IPS-15b (cell line): ENCODE measurements at regions not wholly inside any gene's neighbourhood (a gene's known extent, or its start where the extent isn't known, plus 50 kb on each side); places are given as distances from the start of the nearest gene placed in this dataset.
A peak's percentile ranks its signal among the peaks of the same experiment; 100 is the strongest.

ENCODE experiments used
- H3K27me3 ChIP-seq: one replicate; pipeline ENCODE4 v1.6.1; 2013; ENCODE audit warnings: low read length; ENCODE audit not compliant: control insufficient read depth, insufficient read depth
- H3K36me3 ChIP-seq: one replicate; pipeline ENCODE4 v1.6.1; 2013; ENCODE audit warnings: low read length; ENCODE audit not compliant: control insufficient read depth, insufficient read depth
- H3K4me1 ChIP-seq: one replicate; pipeline ENCODE4 v1.6.1; 2013; ENCODE audit warnings: mild to moderate bottlenecking, low read length; ENCODE audit not compliant: control insufficient read depth, insufficient read depth
- H3K4me3 ChIP-seq: one replicate; pipeline ENCODE4 v1.5.1; 2013; ENCODE audit warnings: low read depth, low read length
- H3K9ac ChIP-seq: one replicate; pipeline ENCODE4 v1.6.1; 2013; ENCODE audit warnings: low read depth, mild to moderate bottlenecking, low read length
- H3K9me3 ChIP-seq: one replicate; pipeline ENCODE4 v1.6.1; 2013; ENCODE audit warnings: mild to moderate bottlenecking, low read length; ENCODE audit not compliant: control insufficient read depth, insufficient read depth

GRCh38 chr6:26161322-26161721 lies 74.1 kb downstream of the HFE start:
- H3K9me3 ChIP-seq = no peaks in the 10 kb centered on the region
- H3K4me1 ChIP-seq = peaks cover 6% of the 10 kb centered on the region
- no peaks in the 10 kb centered on the region for H3K36me3 ChIP-seq
- no peak overlapping the region for H3K4me3 ChIP-seq
- H3K27me3 ChIP-seq = no peaks in the 10 kb centered on the region
- H3K9ac ChIP-seq = no peak overlapping the region

DNA sequence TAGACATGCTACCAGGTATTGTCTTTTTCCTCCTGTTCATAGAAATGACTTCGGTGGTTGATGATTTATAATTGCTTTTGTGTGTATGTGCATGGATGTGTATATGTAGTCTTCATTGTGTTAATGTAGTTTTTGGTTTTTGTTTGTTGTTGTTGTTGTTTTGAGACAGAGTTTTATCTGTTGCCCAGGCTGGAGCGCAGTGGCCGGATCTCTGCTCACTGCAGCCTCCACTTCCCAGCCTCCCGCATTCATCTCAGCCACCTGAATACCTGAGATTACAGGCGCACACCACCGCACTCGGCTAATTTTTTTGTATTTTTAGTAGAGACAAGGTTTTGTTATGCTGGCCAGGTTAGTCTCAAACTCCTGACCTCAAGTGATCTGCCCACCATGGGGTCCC lies 75.2 kb downstream of the HFE start:
- H3K4me3 ChIP-seq = no peak overlapping the region
- peaks cover 6% of the 10 kb centered on the region for H3K4me1 ChIP-seq
- H3K36me3 ChIP-seq = no peaks in the 10 kb centered on the region
- H3K27me3 ChIP-seq = no peaks in the 10 kb centered on the region
- H3K9me3 ChIP-seq = no peaks in the 10 kb centered on the region
- H3K9ac ChIP-seq = no peak overlapping the region

GRCh38 chr6:26163427-26164119 lies 76.3 kb downstream of the HFE start:
- Histone ChIP-seq H3K36me3 (no peaks in the 10 kb centered on the region), H3K4me1 (peaks cover 6% of the 10 kb centered on the region), H3K9ac (no peak overlapping the region), H3K27me3 (no peaks in the 10 kb centered on the region), H3K4me3 (no peak overlapping the region), H3K9me3 (no peaks in the 10 kb centered on the region)

DNA sequence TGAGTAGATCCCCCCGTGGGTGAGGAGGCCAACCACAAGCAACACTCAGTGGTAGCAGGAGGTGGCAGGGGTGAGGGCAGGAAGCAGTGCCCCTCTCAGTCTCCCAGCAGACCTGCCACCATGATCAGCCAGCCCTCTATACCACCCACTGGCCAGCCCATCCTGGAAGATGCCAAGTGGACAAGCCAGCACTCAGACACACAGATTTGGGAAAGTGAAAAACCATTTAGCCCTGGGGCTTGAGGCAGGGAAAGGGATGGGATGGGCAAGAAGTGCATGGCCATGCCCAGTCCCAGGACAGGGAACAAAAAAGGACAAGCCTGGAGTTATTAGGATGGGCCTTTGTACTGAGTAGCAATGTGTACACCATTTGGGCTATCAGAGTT lies 76.9 kb downstream of the HFE start:
- Histone ChIP-seq H3K4me3 (no peak overlapping the region), H3K4me1 (peaks cover 6% of the 10 kb centered on the region), H3K9ac (no peak overlapping the region), H3K9me3 (no peaks in the 10 kb centered on the region), H3K27me3 (no peaks in the 10 kb centered on the region), H3K36me3 (no peaks in the 10 kb centered on the region)

- no peak overlapping the region for H3K4me3 ChIP-seq
- H3K27me3 ChIP-seq = no peaks in the 10 kb centered on the region
- no peak overlapping the region for H3K9ac ChIP-seq
- peaks cover 4% of the 10 kb centered on the region for H3K4me1 ChIP-seq
- H3K36me3 ChIP-seq = no peaks in the 10 kb centered on the region
- no peaks in the 10 kb centered on the region for H3K9me3 ChIP-seq
Measured at GRCh38 chr6:26165261-26165790, 78.1 kb downstream of the HFE start.

- Histone ChIP-seq H3K4me1 (peaks cover 4% of the 10 kb centered on the region), H3K4me3 (no peak overlapping the region), H3K9ac (no peak overlapping the region), H3K9me3 (no peaks in the 10 kb centered on the region), H3K36me3 (no peaks in the 10 kb centered on the region), H3K27me3 (no peaks in the 10 kb centered on the region)
Measured at GRCh38 chr6:26170181-26170580, 83.0 kb downstream of the HFE start.

GRCh38 chr6:26170951-26171841 lies 84.0 kb downstream of the HFE start:
- Histone ChIP-seq H3K36me3 (no peaks in the 10 kb centered on the region), H3K27me3 (no peaks in the 10 kb centered on the region), H3K9ac (no peak overlapping the region), H3K9me3 (no peaks in the 10 kb centered on the region), H3K4me3 (peak overlapping the region; percentile 59), H3K4me1 (no peaks in the 10 kb centered on the region)

- peak overlapping the region; percentile 84 for H3K9ac ChIP-seq
Measured at GRCh38 chr6:26172608-26172968, 85.4 kb downstream of the HFE start.

DNA sequence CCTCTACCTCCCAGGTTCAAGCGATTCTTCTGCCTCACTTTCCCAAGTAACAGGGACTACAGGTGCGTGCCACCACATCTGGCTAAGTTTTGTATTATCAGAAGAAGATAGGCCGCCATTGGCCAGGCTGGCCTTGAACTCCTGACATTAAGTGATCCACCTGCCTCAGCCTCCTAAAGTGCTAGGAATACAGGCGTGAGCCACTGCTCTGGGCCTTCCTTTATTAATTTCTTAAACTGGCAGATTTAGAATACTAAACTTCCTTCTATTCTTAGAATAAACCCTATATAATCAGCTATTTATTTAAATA lies 86.6 kb downstream of the HFE start:
- H3K4me3 ChIP-seq = no peak overlapping the region

More at GRCh38 chr6:26172608-26172968, 85.4 kb downstream of the HFE start:
- H3K36me3 ChIP-seq = no peaks in the 10 kb centered on the region
- H3K9me3 ChIP-seq = no peaks in the 10 kb centered on the region
- no peaks in the 10 kb centered on the region for H3K27me3 ChIP-seq
- H3K4me3 ChIP-seq = peak overlapping the region; percentile 59
- no peaks in the 10 kb centered on the region for H3K4me1 ChIP-seq

DNA sequence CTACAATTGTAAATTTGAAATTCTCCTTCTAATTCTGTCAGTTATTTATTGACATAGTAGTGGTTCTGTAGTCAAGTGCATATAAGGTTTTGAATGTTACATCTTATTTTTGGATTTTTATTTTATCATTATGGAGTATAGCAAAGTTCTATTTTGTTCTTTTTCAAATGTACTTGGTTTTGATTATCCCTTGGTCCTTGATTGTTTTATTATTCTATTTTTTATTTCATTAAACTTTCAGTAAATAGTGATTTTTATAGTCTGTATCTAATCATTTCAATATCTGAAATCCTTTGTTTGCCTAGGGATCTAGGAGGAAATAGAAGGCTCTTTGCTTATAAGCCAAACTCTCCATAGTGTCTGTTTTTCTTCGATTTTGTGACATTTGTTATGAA lies 87.8 kb downstream of the HFE start:
- no peaks in the 10 kb centered on the region for H3K27me3 ChIP-seq
- no peak overlapping the region for H3K9ac ChIP-seq
- no peaks in the 10 kb centered on the region for H3K4me1 ChIP-seq
- H3K9me3 ChIP-seq = no peaks in the 10 kb centered on the region
- H3K36me3 ChIP-seq = no peaks in the 10 kb centered on the region
- no peak overlapping the region for H3K4me3 ChIP-seq

More for the DNA sequence above, 86.6 kb downstream of the HFE start:
- H3K9ac ChIP-seq = no peak overlapping the region
- H3K9me3 ChIP-seq = no peaks in the 10 kb centered on the region
- H3K36me3 ChIP-seq = no peaks in the 10 kb centered on the region
- H3K27me3 ChIP-seq = no peaks in the 10 kb centered on the region
- H3K4me1 ChIP-seq = no peaks in the 10 kb centered on the region

DNA sequence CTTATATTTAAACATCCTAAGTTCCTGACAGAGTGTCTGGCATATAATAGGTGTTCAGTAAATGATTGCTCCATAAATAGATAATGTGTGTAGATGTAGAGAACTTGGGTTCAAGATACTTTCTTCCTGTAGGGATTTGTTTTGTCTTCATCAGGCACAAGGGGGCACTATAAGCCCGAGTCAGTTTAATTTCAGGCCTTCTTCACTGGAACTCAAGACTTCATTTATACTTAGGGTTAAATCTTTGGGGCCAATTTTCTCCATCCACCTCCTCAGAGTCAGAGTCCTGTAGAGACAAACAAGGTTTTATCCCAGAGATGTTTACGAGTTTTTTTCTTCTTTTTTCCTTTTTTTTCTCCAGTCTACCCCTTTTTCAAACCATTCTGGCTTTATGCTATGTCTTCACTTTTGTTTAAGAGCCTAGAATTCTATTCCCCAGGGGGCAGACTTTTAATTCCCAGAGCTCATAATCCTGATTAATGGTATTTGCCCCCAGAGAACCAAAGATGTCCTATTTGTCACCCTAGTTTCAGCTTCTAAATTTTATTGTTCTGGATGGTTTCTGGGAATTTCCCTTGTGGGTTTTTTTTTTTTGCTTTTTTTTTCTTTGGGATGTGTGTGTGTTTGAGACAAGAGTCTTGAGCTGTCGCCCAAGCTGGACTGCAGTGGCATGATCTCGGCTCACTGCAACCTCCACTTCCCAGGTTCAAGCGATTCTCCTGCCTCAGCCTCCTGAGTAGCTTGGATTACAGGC lies 88.4 kb downstream of the HFE start:
- Histone ChIP-seq H3K9ac (no peak overlapping the region), H3K4me3 (no peak overlapping the region)

More for the DNA sequence above, 88.4 kb downstream of the HFE start:
- Histone ChIP-seq H3K36me3 (no peaks in the 10 kb centered on the region), H3K9me3 (no peaks in the 10 kb centered on the region), H3K4me1 (no peaks in the 10 kb centered on the region), H3K27me3 (no peaks in the 10 kb centered on the region)
